WTC11 (cell line): ENCODE measurements at regions not wholly inside any gene's neighbourhood (a gene's known extent, or its start where the extent isn't known, plus 50 kb on each side); places are given as distances from the start of the nearest gene placed in this dataset.
"Not testable (repeated sequence)": the region's sequence is repeated elsewhere in the genome, so short reads cannot be mapped to it uniquely, and the experiment has no call there.

ENCODE experiments used
- TF ChIP-seq, protein P1 (sequence below): sonication (generic); formaldehyde crosslinking; conservative IDR thresholded peaks from 2 replicates; pipeline ENCODE4 v1.8.1; 2023; ENCODE audit warnings: mild to moderate bottlenecking, low read depth, missing genetic modification reagents, moderate library complexity
- TF ChIP-seq, protein P2 (sequence below): fragments of 200-600 bp; IDR thresholded peaks from 2 replicates; pipeline ENCODE4 v1.8.0; 2022; ENCODE audit warnings: antibody characterized with exemption
- TF ChIP-seq, protein P3 (sequence below): sonication (generic); formaldehyde crosslinking; IDR thresholded peaks from 2 replicates; pipeline ENCODE4 v1.8.0; 2022; ENCODE audit warnings: mild to moderate bottlenecking, missing genetic modification reagents

DNA sequence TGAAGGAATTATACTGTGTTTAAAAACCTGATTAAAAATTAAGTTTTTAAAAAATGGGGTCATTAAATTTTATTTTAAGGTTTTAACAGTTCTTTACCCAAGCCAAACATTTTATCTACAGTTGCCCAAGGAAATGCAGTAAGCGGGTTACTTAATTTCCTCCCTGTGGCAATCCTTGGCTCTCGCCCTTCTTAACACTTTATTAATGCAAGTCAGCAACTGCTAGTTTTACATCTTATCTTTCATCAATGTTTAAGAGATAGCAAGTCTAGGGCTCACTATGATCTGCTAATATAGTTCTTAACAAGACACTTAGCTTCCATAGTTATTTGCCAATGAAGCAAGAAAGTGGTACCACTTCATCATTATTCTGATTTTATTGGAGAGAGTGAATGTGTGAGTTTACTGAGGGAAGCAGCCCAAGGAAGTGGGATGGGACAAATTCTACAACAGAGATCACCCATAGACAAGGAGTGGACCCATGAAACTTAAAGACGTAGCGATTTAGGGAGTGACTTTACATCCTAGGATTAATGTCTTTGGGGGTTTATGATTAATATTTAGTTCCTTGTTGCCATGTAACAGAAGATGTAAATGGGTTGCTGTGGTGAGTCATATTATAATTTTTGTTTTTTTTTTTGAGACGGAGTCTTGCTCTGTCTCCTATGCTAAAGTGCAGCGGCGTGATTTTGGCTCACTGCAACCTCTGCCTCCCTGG is 120.4 kb upstream of the ZNF658 start:
- TF ChIP-seq, protein P1, sequence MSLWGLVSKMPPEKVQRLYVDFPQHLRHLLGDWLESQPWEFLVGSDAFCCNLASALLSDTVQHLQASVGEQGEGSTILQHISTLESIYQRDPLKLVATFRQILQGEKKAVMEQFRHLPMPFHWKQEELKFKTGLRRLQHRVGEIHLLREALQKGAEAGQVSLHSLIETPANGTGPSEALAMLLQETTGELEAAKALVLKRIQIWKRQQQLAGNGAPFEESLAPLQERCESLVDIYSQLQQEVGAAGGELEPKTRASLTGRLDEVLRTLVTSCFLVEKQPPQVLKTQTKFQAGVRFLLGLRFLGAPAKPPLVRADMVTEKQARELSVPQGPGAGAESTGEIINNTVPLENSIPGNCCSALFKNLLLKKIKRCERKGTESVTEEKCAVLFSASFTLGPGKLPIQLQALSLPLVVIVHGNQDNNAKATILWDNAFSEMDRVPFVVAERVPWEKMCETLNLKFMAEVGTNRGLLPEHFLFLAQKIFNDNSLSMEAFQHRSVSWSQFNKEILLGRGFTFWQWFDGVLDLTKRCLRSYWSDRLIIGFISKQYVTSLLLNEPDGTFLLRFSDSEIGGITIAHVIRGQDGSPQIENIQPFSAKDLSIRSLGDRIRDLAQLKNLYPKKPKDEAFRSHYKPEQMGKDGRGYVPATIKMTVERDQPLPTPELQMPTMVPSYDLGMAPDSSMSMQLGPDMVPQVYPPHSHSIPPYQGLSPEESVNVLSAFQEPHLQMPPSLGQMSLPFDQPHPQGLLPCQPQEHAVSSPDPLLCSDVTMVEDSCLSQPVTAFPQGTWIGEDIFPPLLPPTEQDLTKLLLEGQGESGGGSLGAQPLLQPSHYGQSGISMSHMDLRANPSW (CRISPR knock-in tag) = not testable (repeated sequence)
- TF ChIP-seq, protein P2, sequence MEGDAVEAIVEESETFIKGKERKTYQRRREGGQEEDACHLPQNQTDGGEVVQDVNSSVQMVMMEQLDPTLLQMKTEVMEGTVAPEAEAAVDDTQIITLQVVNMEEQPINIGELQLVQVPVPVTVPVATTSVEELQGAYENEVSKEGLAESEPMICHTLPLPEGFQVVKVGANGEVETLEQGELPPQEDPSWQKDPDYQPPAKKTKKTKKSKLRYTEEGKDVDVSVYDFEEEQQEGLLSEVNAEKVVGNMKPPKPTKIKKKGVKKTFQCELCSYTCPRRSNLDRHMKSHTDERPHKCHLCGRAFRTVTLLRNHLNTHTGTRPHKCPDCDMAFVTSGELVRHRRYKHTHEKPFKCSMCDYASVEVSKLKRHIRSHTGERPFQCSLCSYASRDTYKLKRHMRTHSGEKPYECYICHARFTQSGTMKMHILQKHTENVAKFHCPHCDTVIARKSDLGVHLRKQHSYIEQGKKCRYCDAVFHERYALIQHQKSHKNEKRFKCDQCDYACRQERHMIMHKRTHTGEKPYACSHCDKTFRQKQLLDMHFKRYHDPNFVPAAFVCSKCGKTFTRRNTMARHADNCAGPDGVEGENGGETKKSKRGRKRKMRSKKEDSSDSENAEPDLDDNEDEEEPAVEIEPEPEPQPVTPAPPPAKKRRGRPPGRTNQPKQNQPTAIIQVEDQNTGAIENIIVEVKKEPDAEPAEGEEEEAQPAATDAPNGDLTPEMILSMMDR = not testable (repeated sequence)
- TF ChIP-seq, protein P3, sequence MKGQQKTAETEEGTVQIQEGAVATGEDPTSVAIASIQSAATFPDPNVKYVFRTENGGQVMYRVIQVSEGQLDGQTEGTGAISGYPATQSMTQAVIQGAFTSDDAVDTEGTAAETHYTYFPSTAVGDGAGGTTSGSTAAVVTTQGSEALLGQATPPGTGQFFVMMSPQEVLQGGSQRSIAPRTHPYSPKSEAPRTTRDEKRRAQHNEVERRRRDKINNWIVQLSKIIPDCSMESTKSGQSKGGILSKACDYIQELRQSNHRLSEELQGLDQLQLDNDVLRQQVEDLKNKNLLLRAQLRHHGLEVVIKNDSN (CRISPR knock-in tag) = not testable (repeated sequence)
